ENCODE measurements at regions not wholly inside any gene's neighbourhood (a gene's known extent, or its start where the extent isn't known, plus 50 kb on each side); places are given as distances from the start of the nearest gene placed in this dataset.

DNA sequence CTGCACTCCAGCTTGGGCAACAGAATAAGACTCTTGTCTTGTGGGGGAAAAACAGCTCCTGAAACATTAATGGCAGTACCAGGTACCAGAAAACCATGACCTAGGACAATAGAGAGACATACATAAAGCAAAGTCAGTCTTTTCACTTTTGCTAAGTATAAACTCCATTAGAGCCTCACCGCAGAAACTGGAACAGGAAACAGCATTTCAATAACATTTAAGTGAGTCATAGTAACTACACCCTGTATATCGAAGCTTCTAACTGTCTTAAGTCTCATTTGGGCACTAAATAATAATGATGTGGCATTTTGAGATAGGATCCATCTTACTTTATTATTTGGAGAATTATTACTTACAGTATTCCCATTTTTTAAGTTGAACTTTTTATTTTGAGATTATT, 517.8 kb upstream of the CELF2 start:
- TF ChIP-seq, protein P1, sequence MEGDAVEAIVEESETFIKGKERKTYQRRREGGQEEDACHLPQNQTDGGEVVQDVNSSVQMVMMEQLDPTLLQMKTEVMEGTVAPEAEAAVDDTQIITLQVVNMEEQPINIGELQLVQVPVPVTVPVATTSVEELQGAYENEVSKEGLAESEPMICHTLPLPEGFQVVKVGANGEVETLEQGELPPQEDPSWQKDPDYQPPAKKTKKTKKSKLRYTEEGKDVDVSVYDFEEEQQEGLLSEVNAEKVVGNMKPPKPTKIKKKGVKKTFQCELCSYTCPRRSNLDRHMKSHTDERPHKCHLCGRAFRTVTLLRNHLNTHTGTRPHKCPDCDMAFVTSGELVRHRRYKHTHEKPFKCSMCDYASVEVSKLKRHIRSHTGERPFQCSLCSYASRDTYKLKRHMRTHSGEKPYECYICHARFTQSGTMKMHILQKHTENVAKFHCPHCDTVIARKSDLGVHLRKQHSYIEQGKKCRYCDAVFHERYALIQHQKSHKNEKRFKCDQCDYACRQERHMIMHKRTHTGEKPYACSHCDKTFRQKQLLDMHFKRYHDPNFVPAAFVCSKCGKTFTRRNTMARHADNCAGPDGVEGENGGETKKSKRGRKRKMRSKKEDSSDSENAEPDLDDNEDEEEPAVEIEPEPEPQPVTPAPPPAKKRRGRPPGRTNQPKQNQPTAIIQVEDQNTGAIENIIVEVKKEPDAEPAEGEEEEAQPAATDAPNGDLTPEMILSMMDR (optimal IDR thresholded peaks at IDR 0.05 in 1 of 3, IDR thresholded peaks at IDR 0.05 in 1 of 3, conservative IDR thresholded peaks at IDR 0.05 in 1 of 3; ENCODE audit: extremely low read depth in 1 of 3, insufficient read depth in 2 of 3, low read length in 3 of 3), result no peak
- TF ChIP-seq EZH2 (IDR thresholded peaks at IDR 0.05; ENCODE audit: low read length), result no peak
